GM21619 (cell line): ENCODE measurements at regions not wholly inside any gene's neighbourhood (a gene's known extent, or its start where the extent isn't known, plus 50 kb on each side); places are given as distances from the start of the nearest gene placed in this dataset.
"Not testable (repeated sequence)": the region's sequence is repeated elsewhere in the genome, so short reads cannot be mapped to it uniquely, and the experiment has no call there.

Source experiments
- ATAC-seq: cut with Tn5 transposase; IDR thresholded peaks from one replicate; pipeline ENCODE4 v1.9.1; 2021; ENCODE audit not compliant: unreplicated experiment

DNA sequence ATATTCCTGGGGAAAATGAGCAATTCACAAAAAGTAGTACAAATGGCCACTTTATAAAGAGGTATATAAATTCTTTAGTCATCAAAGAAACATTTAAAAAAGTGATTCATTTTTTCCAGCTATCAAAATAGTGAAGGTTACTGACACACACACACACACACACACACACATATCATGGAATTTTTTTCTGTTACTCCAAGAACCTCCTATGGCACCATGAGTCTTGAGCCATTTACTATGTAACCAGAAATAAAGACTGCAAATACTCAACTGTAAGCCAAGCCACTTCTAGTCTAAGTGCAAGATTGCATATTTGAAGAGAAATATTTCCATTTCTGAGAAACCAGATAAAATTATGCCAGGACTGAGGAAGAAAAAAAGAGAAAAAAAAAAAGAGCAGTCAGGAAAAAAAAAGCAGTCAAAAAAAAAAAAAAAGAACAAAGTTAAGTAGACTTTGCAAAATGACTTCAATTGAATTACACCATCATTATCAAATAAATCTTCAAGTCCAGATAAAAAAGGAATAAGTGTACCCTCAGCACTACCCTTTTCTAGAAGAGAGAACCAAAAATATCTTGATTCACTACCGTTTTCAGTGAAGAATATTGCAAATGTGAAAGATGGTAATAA lies 275.7 kb downstream of the DAD1 start:
- no peak for ATAC-seq

GRCh38 chr14:22311636-22312035 lies 277.4 kb downstream of the DAD1 start:
- ATAC-seq: no peak

GRCh38 chr14:22305607-22306006 lies 283.4 kb downstream of the DAD1 start:
- ATAC-seq: no peak

DNA sequence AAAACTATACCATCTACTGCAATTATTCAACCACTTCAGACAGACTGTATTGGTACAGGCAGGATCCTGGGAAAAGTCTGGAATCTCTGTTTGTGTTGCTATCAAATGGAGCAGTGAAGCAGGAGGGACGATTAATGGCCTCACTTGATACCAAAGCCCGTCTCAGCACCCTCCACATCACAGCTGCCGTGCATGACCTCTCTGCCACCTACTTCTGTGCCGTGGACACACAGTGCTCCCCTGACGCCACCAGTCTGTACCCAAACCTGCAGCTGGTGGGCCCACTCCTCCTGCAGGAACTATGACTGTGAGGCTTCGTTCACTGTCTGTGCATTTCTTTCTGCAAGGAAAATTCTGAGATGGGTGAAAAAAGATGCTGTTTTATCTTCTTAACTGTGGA lies 284.7 kb downstream of the DAD1 start:
- ATAC-seq: no peak

- ATAC-seq: no peak
These were observed 285.3 kb downstream of the DAD1 start for GRCh38 chr14:22303589-22304195.

DNA sequence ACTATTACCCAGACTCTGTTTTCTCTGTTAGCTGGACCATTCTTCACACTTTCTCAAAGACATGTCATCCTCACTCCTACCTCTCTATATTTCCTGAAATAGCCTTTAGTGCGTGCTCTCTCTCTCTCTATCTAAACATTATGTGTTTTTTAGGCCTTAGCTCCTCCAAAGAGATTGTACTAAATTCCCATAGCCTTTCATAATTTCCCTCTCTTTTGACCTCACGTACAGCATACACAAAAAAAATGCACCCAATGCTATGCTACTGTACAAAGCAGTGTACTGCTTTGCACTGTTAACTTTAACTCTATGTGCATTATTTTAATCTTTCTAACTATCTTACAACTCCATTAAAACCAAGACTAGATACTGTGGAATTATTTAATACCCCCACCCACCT lies 288.4 kb downstream of the DAD1 start:
- no peak for ATAC-seq

DNA sequence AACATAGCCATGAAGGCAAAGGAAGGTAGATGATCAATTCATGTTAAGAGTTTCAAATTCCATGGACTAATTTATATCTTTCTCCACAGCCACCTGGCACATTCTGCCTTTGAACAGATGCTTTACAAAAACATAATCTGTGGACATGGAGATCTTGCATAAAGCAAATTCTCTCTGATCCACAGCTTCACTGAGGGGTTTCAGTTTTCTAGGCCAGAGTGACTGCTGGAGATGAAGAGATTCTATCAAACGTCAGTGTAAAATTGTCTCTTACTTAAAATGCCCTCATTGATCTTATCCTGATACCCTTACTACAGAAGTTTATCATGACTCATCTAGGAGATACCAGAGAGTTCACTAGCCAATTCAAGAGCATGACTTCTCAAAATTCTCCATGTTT lies 291.6 kb downstream of the DAD1 start:
- no peak for ATAC-seq

GRCh38 chr14:22296722-22297121 lies 292.3 kb downstream of the DAD1 start:
- ATAC-seq: no peak

DNA sequence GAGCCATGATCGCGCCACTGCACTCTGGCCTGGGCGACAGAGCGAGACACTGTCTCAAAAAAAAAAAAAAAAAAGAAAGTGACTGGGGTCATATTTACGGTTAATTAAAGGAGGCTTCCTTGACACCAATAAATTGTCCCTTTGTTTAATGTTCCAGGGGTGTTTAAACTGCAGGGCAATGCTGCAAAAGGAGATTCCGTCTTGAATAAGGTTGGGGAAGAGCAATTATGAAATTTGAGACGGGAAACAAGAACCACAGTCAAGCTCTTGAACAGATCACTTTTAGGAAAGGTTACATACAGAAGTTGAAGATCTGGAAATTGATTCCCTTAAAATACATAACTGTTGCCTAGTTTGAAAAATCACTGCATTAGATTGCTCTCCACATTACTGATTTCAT lies 292.9 kb downstream of the DAD1 start:
- no peak for ATAC-seq

- no peak for ATAC-seq
These were observed 297.6 kb downstream of the DAD1 start for GRCh38 chr14:22291406-22291805.

DNA sequence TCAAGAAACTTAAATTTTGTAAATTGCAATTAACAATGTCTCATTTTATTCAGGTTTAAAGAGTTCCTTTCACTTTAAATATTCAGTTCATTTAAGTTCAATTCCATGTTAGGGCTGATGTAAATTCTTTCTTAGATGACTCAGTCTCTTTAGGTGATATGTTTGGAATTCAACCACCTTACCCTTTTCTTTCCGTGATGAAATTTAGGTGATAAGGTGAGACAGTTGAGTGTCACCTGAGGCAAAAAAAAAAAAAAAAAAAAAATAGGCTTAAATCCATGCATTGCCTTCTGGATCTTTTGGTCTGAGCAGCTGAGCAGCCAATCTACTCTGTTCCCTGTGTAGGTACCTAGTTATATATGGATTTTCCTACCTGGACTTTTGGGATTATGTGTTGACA lies 299.5 kb downstream of the DAD1 start:
- no peak for ATAC-seq

DNA sequence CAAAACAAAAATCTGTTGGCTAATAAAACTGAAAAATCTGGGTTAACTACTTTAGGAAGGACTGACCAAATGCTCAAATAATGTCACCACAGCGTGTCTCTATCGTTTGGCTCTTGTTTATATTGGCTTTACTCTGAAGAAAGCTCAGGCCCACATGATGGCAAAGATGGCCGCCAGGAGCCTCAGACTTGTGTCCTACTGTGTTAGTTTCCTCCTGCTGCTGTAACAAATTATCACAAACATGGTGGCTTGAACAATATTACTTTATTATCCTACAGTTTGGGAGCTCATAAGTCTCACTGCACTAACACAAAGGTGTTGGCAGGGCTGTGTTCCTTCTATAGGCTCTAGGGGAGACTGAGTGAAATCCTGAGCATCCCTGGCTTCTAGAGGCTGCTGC lies 303.0 kb downstream of the DAD1 start:
- no peak for ATAC-seq

- ATAC-seq: no peak
These were observed 306.1 kb downstream of the DAD1 start for GRCh38 chr14:22282949-22283348.

- no peak for ATAC-seq
These were observed 306.6 kb downstream of the DAD1 start for GRCh38 chr14:22282417-22282816.

DNA sequence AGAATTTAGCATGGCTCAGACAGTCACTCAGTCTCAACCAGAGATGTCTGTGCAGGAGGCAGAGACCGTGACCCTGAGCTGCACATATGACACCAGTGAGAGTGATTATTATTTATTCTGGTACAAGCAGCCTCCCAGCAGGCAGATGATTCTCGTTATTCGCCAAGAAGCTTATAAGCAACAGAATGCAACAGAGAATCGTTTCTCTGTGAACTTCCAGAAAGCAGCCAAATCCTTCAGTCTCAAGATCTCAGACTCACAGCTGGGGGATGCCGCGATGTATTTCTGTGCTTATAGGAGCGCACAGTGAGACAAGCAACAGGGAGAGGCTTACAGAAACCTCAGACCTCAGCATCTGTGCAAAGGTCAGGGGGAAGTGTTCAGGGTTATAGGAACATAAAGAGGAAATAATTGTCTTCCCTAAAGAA lies 307.6 kb downstream of the DAD1 start:
- ATAC-seq: not testable (repeated sequence)

- no peak for ATAC-seq
These were observed 308.3 kb downstream of the DAD1 start for GRCh38 chr14:22280497-22281316.

GRCh38 chr14:22276913-22277816 lies 311.9 kb downstream of the DAD1 start:
- ATAC-seq: no peak

DNA sequence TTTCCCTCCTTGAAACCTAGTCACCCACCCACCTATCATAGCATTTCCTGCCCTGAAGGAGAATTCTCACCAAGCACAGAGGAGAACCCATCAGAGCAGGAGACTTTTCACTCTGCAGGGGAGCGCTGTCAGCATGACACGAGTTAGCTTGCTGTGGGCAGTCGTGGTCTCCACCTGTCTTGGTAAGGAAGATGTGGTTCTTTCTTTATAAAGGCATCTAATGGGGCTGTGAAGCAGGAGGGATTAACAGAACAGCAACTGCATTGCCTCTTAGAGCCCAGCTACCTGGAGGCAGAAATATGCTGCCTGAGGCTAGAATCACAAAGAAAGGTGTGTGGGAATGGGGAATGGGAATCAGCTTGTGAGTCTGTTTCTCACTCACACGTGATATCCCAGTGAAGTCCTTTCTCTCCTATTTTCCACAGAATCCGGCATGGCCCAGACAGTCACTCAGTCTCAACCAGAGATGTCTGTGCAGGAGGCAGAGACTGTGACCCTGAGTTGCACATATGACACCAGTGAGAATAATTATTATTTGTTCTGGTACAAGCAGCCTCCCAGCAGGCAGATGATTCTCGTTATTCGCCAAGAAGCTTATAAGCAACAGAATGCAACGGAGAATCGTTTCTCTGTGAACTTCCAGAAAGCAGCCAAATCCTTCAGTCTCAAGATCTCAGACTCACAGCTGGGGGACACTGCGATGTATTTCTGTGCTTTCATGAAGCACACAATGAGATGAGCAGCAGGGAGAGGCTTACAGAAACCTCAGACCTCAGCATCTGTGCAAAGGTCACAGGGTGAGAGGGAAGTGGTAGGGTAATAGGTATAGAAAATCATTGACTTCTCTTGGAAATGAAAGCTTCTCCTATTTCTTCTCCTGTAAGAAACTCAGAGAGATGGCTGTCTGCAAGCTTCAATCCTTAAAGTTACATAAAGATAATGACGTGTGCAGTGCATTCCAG lies 316.9 kb downstream of the DAD1 start:
- ATAC-seq: no peak

DNA sequence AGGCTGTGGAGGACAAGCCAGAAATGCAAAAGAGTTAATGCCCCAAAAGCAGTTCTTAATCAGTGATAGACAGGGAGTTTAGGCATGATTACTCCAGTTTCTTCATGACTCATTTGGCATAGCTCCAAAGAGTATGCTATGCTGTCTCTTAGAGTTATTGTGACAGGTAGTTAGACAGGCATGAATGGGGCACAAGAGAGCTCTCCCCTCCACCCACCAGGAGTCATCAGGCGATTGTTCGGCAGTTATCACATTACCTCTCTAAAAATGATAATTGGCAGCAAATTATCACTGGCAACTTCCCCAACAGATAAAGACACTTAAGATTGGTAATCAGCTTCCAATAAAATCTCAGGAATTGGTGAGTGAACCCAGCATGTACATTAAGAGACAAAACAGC lies 320.1 kb downstream of the DAD1 start:
- ATAC-seq: no peak

GRCh38 chr14:22266683-22267082 lies 322.3 kb downstream of the DAD1 start:
- ATAC-seq: no peak
